HG02840 (cell line): ENCODE measurements at regions not wholly inside any gene's neighbourhood (a gene's known extent, or its start where the extent isn't known, plus 50 kb on each side); places are given as distances from the start of the nearest gene placed in this dataset.

Source experiments
- ATAC-seq: cut with Tn5 transposase; IDR thresholded peaks from one replicate; pipeline ENCODE4 v1.9.1; 2021; ENCODE audit warnings: mild to moderate bottlenecking, moderate library complexity, moderate number of reproducible peaks; ENCODE audit not compliant: unreplicated experiment, low FRiP score

- no peak for ATAC-seq
Observed at GRCh38 chr13:100870898-100871297, 196.3 kb upstream of the TMTC4 start.

GRCh38 chr13:100860866-100861265 is 186.3 kb upstream of the TMTC4 start:
- ATAC-seq, result no peak

- no peak for ATAC-seq
Observed at GRCh38 chr13:100859861-100860260, 185.3 kb upstream of the TMTC4 start.

- ATAC-seq, result no peak
Observed at GRCh38 chr13:100855151-100855550, 180.6 kb upstream of the TMTC4 start.

- ATAC-seq, result no peak
Observed at GRCh38 chr13:100854006-100854405, 179.4 kb upstream of the TMTC4 start.

- no peak for ATAC-seq
Observed at GRCh38 chr13:100853434-100853833, 178.8 kb upstream of the TMTC4 start.

- ATAC-seq, result no peak
Observed at GRCh38 chr13:100852146-100852545, 177.6 kb upstream of the TMTC4 start.

GRCh38 chr13:100848304-100848703 is 173.7 kb upstream of the TMTC4 start:
- no peak for ATAC-seq

GRCh38 chr13:100845128-100845757 is 170.6 kb upstream of the TMTC4 start:
- no peak for ATAC-seq

- no peak for ATAC-seq
Observed at GRCh38 chr13:100842136-100842535, 167.5 kb upstream of the TMTC4 start.

- no peak for ATAC-seq
Observed at GRCh38 chr13:100838387-100838786, 163.8 kb upstream of the TMTC4 start.

- no peak for ATAC-seq
Observed at GRCh38 chr13:100837631-100838030, 163.0 kb upstream of the TMTC4 start.

GRCh38 chr13:100836711-100837110 is 162.1 kb upstream of the TMTC4 start:
- ATAC-seq, result no peak

GRCh38 chr13:100835695-100836094 is 161.1 kb upstream of the TMTC4 start:
- no peak for ATAC-seq

GRCh38 chr13:100833427-100833826 is 158.8 kb upstream of the TMTC4 start:
- no peak for ATAC-seq

- no peak for ATAC-seq
Observed at GRCh38 chr13:100828226-100828625, 153.6 kb upstream of the TMTC4 start.

- ATAC-seq, result no peak
Observed at GRCh38 chr13:100827489-100828176, 153.0 kb upstream of the TMTC4 start.

- ATAC-seq, result no peak
Observed at GRCh38 chr13:100826441-100826840, 151.8 kb upstream of the TMTC4 start.

- no peak for ATAC-seq
Observed at GRCh38 chr13:100825557-100825956, 151.0 kb upstream of the TMTC4 start.

- no peak for ATAC-seq
Observed at GRCh38 chr13:100824366-100824765, 149.8 kb upstream of the TMTC4 start.

GRCh38 chr13:100823448-100823847 is 148.9 kb upstream of the TMTC4 start:
- ATAC-seq, result no peak

- ATAC-seq, result no peak
Observed at GRCh38 chr13:100822871-100823443, 148.4 kb upstream of the TMTC4 start.
